Mammary epithelial cell (primary cell): ENCODE measurements at regions not wholly inside any gene's neighbourhood (a gene's known extent, or its start where the extent isn't known, plus 50 kb on each side); places are given as distances from the start of the nearest gene placed in this dataset.

Experiments
- CTCF ChIP-seq, 2 donors: IDR thresholded peaks in 1 of 2; conservative IDR thresholded peaks in 1 of 2; 2 replicates each; pipeline ENCODE4 v1.5.1; 2011 to 2012; ENCODE audit warnings: inconsistent platforms in 2 of 2, low read length in 2 of 2, mild to moderate bottlenecking in 2 of 2, control low read depth in 1 of 2, low read depth in 1 of 2; ENCODE audit not compliant: insufficient read depth in 1 of 2; ENCODE audit errors: extremely low read depth in 1 of 2
- EZH2 ChIP-seq: IDR thresholded peaks from 2 replicates; pipeline ENCODE4 v1.6.1; 2012; ENCODE audit warnings: low read length, inconsistent platforms, borderline replicate concordance

DNA sequence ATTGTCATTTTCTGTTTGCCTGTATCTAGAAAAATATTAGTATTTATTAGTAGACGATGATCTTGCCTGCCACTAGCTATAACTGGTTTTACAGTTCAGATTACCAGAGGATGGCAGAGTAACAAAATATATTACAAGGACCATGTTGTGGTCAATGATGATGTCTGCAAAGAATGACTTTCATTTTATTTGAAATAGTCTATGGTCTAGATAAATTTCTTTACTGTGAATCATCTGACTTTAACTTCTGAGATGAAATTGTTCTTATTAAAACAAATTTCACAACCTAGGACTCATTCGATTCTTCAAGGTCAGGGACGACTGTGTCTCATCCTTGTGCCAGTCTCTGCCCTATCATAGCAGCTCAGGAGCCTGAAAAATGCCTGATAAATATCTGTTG is 637.8 kb upstream of the KLF12 start:
- TF ChIP-seq CTCF (conservative IDR thresholded peaks at IDR 0.05 in 1 of 2, IDR thresholded peaks at IDR 0.05 in 1 of 2; ENCODE audit: extremely low read depth in 1 of 2, insufficient read depth in 1 of 2, low read depth in 1 of 2, low read length in 2 of 2) (no peak), EZH2 (no peak)
